Stimulated activated CD4-positive, alpha-beta T cell treated with anti-CD3 and anti-CD28 coated beads, Interleukin-15, amount 100 ng/mL, for 48 hours (primary cell): ENCODE measurements at regions not wholly inside any gene's neighbourhood (a gene's known extent, or its start where the extent isn't known, plus 50 kb on each side); places are given as distances from the start of the nearest gene placed in this dataset.
"Not testable (repeated sequence)": the region's sequence is repeated elsewhere in the genome, so short reads cannot be mapped to it uniquely, and the experiment has no call there.

Experiments used
- DNase-seq, 2 donors: peaks; one replicate each; pipeline ENCODE4 v3.0.0-alpha.2; 2020; ENCODE audit warnings: low read depth in 2 of 2

DNA sequence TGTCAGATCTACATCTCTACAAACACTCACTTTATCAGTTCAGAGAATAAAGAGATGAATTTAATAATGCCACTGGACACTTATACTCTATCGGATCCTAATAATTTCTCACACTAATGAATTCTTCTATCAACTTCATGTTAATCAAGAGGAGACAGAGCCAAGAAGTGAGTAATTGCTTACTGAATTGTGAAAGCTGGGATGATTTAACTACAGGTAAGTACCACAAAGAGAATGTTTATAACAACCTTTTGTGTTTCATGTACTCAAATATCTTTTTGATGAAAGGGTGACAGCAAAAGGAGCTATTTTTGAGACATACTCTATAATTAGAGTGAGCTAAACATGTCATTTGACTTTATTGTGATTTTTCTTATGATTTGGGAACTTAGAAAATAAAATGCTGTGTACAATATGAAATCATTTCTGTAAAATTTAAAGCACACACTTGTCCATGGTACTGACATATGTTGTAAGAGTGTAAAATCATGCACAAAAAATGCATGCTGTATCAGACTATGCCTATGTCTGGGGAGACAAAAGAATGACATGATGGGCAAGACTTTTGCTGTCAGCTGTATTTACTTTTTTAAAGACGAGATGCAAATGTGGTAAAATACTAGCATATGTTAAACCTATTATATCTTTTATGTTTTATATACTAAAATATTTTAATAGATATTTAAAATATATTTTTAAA, 361.2 kb downstream of the CCER1 start:
- DNase-seq, result no peak

DNA sequence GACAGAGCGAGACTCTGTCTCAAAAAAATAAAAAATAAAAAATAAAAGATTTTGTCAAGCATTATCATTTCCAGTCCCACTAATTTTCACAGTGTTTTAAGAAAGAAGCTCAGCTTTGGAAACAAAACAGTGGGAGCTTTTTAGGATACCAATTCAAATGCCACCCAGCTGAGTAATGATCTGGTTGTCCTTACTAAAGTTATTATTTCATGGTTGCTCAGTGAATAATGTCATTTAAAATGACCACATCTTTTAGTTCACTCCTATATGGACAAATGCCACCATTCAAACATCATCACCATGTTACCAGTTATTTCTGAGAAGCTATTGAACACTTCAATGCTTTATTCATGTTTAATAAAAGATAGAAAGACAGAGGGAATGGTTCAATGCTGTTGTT, 365.0 kb downstream of the CCER1 start:
- no peak for DNase-seq

DNA sequence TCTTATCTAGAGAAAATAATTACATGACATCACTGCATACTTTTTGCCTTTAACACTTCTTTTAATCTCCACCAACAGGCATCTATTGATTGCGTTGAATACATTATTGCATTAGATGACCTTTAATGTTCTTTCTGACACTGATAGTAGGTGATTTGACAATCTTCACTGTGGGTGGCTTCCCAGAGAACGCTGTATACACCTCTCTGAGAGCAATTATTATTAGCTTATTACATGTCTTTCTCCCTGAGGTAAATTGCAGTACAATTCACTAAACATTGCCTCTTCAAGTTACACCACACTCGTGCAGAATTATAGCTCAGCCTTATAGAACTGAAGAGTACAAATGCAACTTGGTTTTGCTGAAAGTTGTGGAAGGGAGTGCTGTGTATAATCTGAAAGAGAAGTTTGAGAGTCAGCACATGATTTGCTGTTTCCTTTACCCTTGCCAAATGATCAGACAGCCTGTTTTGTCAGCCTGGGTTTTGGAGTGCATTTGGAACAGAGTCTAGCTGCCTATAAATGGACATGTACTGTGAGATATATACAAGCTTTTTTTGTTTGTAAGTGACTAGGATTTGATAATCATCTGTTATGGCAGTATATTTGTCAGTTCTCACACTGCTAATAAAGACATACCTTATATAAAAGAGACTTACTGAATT, 369.2 kb downstream of the CCER1 start:
- DNase-seq, result no peak

DNA sequence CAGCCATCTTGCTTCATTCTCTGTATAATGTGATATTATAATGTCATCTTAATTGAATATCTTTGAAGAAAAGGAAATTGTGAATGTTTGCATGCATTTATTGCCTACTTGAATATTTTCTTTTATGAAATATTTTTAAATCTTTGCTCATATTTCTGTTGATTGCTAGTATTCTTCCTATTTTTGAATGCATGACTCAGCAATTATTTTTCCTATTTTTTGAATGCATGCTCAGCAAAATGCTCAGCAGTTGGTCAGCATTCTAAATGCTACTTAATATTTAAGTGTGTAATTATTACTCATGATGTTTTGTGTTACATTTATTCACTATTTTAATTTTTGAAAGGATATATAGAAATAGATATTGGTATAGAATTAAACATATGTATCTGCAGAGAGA, 378.3 kb downstream of the CCER1 start:
- DNase-seq, result no peak

DNA sequence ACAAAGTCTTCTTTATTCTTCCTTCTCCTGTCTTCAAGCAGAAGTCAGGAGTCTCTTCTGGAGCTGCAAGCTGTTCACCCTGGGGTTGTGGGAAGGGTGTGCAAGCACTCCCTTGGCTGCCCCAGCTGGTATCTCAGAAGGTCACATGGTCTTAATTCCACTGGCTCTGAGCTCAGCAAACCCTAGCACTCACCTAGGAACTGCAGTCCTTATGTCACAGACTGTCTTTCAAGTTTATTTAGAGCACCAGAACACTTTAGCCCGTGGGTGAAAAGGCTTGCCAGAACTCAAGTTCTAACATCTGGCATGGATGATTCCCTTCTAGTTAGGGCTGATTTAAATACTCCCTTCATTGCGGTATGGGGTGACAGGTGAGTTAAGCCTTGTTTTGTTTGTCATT, 379.0 kb downstream of the CCER1 start:
- no peak for DNase-seq

DNA sequence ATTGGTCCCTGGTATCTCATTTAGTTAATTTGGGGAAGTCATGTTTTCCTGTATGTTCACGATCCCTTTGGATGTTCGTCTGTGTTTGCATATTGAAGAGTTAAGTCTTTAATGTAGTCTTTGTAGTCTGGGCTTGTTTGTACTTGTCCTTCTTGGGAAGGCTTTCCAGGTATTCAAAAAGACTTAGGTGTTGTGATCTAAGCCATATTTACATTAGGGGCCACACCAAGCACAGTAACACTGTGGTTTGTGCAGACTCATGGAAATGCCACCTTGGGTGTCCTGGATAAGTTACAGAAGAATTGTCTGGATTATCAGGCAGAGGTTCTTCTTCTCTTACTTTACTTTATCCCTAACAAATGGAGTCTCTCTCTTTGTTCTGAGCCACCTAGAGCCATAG, 380.3 kb downstream of the CCER1 start:
- DNase-seq, result no peak

DNA sequence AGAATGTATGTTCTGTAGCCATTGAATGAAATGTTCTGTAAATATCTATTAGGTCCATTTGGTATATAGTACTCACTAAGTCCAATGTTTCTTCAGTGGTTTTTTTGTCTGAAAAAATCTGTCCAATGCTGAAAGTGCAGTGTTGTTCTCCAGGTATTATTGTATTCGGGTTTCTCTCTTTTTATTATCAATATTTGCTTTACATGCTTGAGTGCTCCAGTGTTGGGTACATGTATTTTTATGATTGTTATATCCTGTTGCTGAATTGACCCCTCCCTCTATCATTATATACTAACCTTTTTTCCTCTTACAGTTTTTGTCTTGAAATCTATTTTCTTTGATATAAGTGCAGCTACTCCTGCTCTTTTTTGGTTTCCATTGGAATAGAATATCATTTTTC, 382.2 kb downstream of the CCER1 start:
- no peak for DNase-seq

DNA sequence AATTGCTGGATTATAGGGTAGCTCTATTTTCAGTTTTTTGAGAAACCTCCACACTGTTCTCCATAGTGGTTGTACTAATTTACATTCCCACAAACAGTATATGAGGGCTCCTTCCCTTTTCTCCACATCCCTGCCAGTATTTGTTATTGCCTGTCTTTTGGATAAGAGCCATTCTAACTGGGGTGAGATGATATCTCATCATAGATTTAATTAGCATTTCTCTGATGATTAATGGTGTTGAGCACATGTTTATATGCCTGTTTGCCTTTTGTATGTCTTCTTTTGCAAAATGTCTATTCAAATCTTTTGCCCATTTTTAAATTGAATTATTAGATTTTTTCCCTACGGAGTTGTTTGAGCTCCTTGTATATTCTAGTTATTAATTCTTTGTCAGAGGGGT, 385.3 kb downstream of the CCER1 start:
- DNase-seq, result no peak

DNA sequence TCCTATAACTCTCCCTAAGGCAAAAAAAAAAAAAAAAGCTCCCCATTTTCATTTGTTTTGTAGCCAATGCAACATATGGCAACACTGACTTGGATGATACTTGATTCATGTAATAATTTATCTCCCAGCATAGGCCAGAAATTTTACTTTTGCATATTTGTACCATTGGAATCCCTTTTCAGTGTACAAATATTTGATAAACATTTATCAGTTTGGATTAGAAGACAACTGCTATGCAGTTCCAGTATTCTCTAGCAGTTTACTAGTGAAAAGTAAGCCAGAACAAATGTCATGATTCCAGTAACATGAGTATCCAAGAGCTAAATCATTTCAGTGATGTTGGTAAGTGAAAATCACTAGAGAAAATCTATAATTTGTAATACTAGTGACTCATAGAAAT, 392.3 kb downstream of the CCER1 start:
- no peak for DNase-seq

DNA sequence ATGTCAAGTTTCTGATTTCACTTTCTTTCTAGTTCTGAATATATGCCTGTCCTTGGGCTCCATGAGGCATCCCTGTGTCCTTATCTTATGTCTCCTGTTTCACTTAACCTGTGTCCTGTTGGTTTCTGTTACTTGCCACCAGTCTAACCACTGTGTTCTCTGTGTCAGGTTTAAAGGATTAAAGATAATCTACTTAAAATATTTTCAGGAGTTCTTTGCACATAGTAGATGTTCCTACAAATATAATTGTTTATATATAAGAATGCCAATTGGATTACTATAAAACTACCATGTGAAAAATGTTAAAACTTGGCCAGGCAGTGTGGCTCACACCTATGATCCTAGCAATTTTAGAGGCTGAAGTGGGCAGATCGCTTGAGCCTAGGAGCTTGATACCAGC, 406.4 kb downstream of the CCER1 start:
- DNase-seq, result no peak

DNA sequence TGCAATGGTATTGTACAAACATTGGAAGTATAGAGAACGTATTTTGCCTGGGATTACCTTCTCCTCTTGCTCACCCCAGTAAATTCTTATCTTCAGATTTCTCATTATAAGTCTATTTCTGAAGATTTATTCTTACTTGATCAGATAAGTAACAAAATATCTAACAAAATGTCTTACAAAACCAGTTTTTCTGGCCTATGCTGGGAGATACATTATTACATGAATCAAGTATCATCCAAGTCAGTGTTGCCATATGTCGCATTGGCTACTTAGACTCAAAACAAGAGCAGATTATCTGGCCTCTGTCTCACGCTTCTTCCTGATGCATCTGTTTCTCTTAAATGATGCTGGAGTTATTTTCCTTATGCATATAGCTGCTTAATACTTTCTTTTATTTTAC, 408.5 kb downstream of the CCER1 start:
- no peak for DNase-seq

DNA sequence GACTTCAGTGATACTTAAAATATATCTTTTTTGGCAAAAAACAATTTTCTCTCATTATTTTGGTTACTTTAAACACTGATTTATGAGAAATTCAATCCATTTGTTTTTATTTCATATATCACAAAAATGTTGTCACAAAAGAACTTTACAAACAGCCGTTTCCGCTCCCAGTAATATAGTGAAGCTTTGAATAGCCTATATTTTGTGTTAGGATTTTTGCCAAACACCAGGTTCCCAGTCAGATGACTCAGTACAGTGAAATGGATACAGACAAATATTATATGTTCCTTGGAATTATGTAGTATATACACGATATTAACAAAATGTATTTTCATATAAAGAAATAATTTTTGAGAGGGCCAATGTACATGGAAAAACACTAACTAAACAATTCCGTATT, 411.1 kb downstream of the CCER1 start:
- no peak for DNase-seq

DNA sequence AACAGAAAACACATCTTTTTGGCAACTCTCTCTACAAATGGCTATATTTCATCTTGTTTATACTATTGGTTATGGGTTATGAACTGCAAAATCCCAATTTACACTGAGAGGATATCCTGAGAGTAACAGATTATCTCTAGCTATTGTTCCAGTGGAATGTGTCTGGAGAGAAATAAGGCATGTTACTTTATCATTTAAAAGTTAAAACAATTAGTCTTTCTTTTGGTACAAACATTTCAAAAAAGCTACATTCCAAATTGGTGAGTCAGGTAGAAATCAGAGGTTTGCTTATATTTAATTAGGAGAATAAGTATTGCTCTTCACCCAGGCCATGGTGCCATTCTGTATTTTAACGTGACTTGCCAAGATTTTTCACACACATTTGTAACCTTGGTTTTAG, 411.6 kb downstream of the CCER1 start:
- DNase-seq, result no peak

DNA sequence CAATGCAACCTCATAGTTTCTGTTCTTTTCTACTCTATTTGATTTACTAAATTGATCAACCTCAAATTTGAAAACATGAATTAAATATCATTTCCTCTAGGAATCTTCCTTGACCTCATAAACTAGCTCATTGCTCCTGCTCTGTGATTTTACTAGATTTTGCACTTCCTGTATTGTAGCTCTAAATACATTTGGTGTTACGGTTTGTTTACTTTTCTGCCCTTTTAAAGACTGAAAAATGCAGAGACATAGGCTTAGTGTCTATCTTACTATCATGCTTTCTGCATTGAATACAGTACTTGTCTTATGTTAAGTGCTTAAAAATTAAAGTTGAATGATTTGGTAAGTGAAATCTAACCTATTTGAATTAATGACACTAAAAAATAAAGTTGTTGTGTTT, 412.1 kb downstream of the CCER1 start:
- DNase-seq, result not testable (repeated sequence)

DNA sequence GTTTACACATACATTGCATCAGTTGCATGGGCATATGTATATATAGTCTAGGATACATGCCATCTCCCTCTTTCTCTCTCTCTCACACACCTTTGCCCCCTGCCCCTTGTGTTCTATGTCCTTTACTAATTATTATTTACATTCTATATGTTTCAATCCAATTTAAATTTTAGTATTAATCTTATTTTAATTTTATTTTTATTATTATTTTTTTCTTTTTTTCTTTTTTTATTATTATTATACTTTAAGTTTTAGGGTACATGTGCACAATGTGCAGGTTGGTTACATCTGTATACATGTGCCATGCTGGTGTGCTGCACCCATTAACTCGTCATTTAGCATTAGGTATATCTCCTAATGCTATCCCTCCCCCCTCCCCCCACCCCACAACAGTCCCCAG, 421.1 kb downstream of the CCER1 start:
- DNase-seq, result not testable (repeated sequence)

DNA sequence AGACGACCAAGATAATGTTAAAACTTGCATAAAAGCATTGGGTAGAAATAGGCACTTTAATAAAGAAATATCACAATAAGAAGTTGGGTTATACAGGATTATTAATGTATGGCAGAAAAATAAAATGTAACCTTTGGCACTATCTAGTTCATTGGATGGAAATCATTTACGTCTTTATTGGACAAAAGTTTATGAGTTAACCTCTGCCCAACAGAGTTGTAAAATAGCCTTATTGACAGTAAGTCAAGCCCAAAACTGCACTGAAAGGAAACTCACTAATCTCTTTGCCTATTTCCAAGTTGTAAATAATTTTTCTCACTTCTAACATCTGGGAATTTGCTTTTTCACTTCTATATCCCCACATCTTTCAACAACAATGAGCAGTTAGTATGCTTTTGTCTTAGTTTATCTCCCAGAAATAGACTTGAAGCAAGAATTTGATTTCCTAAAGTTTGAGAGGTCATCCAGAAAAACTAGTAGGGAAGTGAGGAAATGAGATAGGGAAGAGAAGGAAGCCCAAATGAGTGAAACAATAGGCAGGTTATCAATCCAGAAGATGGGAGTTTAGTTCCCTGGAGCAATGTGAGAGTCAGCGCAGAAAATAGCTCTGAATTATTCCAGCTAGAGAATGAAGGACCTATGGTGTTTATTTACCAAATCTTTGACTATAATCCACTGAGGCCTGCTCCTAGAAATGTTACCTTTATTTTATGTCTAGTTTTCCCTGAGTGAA, 434.8 kb downstream of the CCER1 start:
- DNase-seq, result no peak

DNA sequence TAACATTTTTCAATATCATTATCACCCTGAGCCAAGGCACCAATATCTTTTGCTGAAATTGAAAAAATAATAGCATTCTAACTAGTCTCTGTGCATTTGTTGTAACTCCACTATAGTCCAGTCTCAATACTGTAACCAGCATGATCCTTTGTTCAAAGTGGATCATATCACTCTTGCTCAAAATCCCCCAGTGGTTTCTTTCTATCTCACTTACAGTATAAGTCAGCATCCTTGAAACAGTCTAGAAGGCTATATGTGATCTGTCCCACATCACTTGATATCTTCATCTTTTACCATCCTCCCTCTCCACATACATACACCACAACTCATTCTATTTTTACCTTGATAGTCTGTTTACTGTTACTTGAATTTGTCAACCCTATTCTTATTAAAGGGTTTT, 435.7 kb downstream of the CCER1 start:
- no peak for DNase-seq

DNA sequence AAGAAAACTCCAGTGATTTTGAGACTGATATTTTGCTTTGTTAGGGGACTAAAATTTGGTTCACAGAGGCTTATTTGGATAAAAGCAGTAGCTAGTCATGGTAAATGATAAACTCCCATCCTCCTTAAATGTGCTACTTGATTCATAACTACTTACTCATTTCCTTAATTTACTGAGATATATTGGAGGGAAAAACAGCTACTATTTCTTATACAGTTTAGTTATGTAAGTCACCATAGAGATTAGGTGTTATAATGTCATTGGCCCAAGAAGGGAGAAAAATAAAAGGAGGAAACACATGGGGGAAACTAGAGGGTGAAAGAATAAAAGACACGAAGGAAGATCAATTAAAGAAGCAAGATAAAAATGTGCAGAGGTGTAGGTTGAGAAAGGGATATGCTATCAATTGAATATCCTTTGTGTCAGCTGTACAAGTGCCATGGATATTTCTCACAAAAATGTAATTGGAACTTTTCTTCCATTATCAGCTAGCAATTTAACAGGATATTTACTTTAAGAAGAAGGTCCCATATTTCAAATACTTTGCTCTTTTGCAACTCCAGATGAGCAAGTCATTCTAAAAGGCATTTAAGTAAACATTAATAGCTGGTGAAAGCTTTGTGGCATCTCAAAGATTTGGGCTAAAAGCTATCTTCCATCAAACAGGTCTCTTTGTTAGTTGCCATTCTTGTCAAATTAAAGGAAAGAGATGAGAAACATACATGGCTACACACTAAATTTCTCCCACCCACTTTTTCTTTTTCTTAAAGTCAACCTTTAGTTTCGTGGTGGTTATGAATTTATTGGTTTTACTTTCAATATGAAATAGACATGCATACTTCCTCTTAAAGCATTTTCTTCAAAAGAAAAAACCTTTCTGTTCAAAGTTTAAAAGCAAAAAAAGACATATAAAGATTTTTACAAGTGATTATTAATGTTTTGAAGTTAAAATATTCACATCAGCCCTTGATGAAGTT, 439.5 kb downstream of the CCER1 start:
- no peak for DNase-seq

DNA sequence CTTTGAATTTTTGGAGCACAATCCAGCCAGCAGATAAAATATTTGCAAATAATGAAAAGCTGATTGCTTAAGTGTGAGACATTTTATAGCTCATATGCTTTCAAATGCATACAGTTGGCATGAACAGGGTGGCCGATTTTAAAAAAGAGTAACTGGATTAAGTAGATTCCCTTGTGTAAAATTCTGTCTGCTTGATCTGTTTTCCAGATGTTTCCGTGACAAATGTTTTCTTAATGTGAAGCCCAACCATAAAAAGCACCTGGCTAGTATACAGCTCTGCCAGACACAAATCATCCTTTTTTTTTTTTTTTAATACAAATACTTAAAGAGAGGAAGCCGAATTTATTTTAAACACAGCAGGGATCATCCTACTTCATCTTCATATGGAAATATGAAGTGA, 440.7 kb downstream of the CCER1 start:
- DNase-seq, result no peak

DNA sequence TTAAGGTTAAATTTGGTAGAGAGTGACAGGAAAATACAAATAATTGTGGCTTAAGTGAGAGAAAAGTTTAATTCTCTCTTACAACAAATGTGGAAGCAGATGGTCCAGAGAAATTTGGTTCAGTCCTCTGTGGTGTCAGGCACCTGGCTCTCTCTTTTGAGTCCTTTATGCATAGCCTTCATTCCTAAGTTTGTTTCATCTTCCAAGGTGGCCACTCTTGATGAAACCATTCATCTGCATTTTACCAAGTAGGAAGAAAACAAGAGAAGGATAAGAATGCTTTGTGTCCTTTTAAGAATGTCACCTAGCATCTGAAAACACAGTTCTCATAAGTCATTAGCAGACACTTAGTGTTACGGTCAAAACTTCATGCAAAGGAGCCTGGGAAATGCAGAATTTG, 442.5 kb downstream of the CCER1 start:
- DNase-seq, result no peak

DNA sequence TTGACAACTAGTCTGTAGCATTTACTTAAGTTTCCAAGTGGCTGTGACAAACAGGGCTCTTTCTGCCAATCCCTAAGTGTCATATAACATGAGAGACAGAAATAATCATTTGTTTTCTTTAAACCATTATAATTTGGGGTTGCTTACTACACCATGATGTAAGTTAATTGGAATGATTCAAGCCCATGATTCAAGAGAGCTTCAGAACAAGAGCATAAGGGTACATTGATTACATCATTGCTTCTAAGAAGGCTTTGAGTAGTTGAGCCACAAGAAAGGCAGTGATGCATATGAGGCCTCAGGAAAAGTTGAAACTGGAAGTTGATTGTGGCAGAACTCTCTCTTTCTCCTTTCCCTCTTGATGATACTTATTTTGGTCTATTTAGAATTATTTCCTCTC, 444.0 kb downstream of the CCER1 start:
- DNase-seq, result no peak

DNA sequence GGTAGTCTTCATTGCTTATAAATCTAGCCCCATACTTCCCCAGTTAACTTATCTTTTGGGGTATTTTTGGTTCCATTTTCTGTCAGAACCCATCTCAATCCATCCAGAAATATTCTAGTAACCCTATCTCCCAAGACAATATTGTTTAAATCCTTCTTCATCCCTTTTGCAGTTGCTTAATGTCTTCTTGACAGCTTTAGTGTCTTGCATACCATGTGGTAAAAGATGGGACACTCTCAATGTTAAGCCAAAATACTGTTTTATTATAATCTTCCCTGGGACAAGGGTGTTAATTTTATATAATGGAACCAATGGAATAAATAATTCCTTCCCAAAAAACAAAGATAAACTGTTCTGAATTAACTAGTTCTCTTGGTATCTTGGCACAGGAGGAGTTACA, 450.2 kb downstream of the CCER1 start:
- no peak for DNase-seq
